Trophoblast cell (in vitro differentiated cells and primary cell): ENCODE measurements at regions not wholly inside any gene's neighbourhood (a gene's known extent, or its start where the extent isn't known, plus 50 kb on each side); places are given as distances from the start of the nearest gene placed in this dataset.

Experiments used
- DNase-seq, 2 donors: peaks; one replicate each; pipeline ENCODE4 v3.0.0-alpha.2; 2016
- H2AFZ ChIP-seq: 2 replicates; pipeline ENCODE4 v1.6.1; 2013; ENCODE audit warnings: low read length, moderate library complexity, mild to moderate bottlenecking; ENCODE audit not compliant: insufficient read depth, poor library complexity
- H2AK5ac ChIP-seq: 2 replicates; pipeline ENCODE4 v1.6.1; 2013; ENCODE audit warnings: mild to moderate bottlenecking, low read length
- H2BK120ac ChIP-seq: 2 replicates; pipeline ENCODE4 v1.6.1; 2013; ENCODE audit warnings: low read length, mild to moderate bottlenecking, moderate library complexity; ENCODE audit not compliant: insufficient read depth, poor library complexity
- H2BK12ac ChIP-seq: 2 replicates; pipeline ENCODE4 v1.6.1; 2013; ENCODE audit warnings: mild to moderate bottlenecking, low read length, moderate library complexity
- H2BK5ac ChIP-seq: 2 replicates; pipeline ENCODE4 v1.6.1; 2013; ENCODE audit warnings: low read length, low read depth, moderate library complexity, mild to moderate bottlenecking; ENCODE audit not compliant: poor library complexity
- H3K14ac ChIP-seq: 2 replicates; pipeline ENCODE4 v1.6.1; 2013; ENCODE audit warnings: mild to moderate bottlenecking, low read length
- H3K18ac ChIP-seq: 2 replicates; pipeline ENCODE4 v1.6.1; 2013; ENCODE audit warnings: mild to moderate bottlenecking, low read length
- H3K23ac ChIP-seq: 2 replicates; pipeline ENCODE4 v1.6.1; 2013; ENCODE audit warnings: low read length
- H3K27ac ChIP-seq: 2 replicates; pipeline ENCODE4 v1.5.1; 2013; ENCODE audit warnings: low read depth, mild to moderate bottlenecking, inconsistent platforms, low read length, moderate library complexity
- H3K27me3 ChIP-seq: 2 replicates; pipeline ENCODE4 v1.6.1; 2013; ENCODE audit warnings: inconsistent platforms, mild to moderate bottlenecking, low read length, moderate library complexity; ENCODE audit not compliant: insufficient read depth
- H3K36me3 ChIP-seq, 2 experiments: 1 replicate in 1 of 2; 2 replicates in 1 of 2; pipeline ENCODE4 v1.6.1; 2013; ENCODE audit warnings: low read length in 2 of 2, mild to moderate bottlenecking in 2 of 2, moderate library complexity in 1 of 2; ENCODE audit not compliant: insufficient read depth in 2 of 2, control insufficient read depth in 1 of 2
- H3K4ac ChIP-seq: 2 replicates; pipeline ENCODE4 v1.6.1; 2013; ENCODE audit warnings: low read depth, mild to moderate bottlenecking, low read length, moderate library complexity
- H3K4me1 ChIP-seq, 2 experiments: 1 replicate in 1 of 2; 2 replicates in 1 of 2; pipeline ENCODE4 v1.6.1; 2013; ENCODE audit warnings: low read length in 2 of 2, mild to moderate bottlenecking in 2 of 2, moderate library complexity in 1 of 2; ENCODE audit not compliant: insufficient read depth in 2 of 2, control insufficient read depth in 1 of 2
- H3K4me2 ChIP-seq: 2 replicates; pipeline ENCODE4 v1.6.1; 2013; ENCODE audit warnings: inconsistent platforms, mild to moderate bottlenecking, low read length, moderate library complexity
- H3K4me3 ChIP-seq: 2 replicates; pipeline ENCODE4 v1.5.1; 2013; ENCODE audit warnings: mild to moderate bottlenecking, low read depth, low read length, inconsistent platforms
- H3K79me1 ChIP-seq: one replicate; pipeline ENCODE4 v1.6.1; 2013; ENCODE audit warnings: low read length
- H3K79me2 ChIP-seq: 2 replicates; pipeline ENCODE4 v1.6.1; 2013; ENCODE audit warnings: low read length, mild to moderate bottlenecking; ENCODE audit not compliant: control insufficient read depth, insufficient read depth, poor library complexity
- H3K9ac ChIP-seq: 2 replicates; pipeline ENCODE4 v1.6.1; 2013; ENCODE audit warnings: mild to moderate bottlenecking, low read length
- H3K9me3 ChIP-seq: 2 replicates; pipeline ENCODE4 v1.6.1; 2013; ENCODE audit warnings: low read depth, mild to moderate bottlenecking, control low read depth, inconsistent platforms, low read length; ENCODE audit not compliant: insufficient read depth
- H4K12ac ChIP-seq: 2 replicates; pipeline ENCODE4 v1.6.1; 2013; ENCODE audit warnings: low read depth, mild to moderate bottlenecking, low read length, moderate library complexity
- H4K8ac ChIP-seq: 2 replicates; pipeline ENCODE4 v1.6.1; 2013; ENCODE audit warnings: low read depth, mild to moderate bottlenecking, low read length, moderate library complexity
- H4K91ac ChIP-seq: one replicate; pipeline ENCODE4 v1.6.1; 2013; ENCODE audit warnings: low read depth, mild to moderate bottlenecking, low read length, moderate library complexity
- WGBS: extraction: QIAGEN DNeasy Blood & Tissue Kit; methylation state at CpG from one replicate; pipeline ENCODE4 v1.1.7; 2013; ENCODE audit warnings: missing lambda C conversion rate; ENCODE audit not compliant: insufficient read length, insufficient coverage; ENCODE audit errors: extremely low coverage; 5-methylcytosine and 5-hydroxymethylcytosine counted together

GRCh38 chr13:105412171-105412570 lies 1123.3 kb downstream of the EFNB2 start:
- Histone ChIP-seq H3K18ac (no peak overlapping the region), H3K4me1 (no peaks in the 10 kb centered on the region), H3K27ac (no peak overlapping the region), H3K9ac (no peak overlapping the region), H3K27me3 (no peaks in the 10 kb centered on the region), H3K79me2 (no peaks in the 10 kb centered on the region), H3K23ac (no peak overlapping the region), H3K9me3 (no peaks in the 10 kb centered on the region), H3K4ac (no peak overlapping the region), H3K79me1 (no peaks in the 10 kb centered on the region), H4K12ac (no peak overlapping the region), H3K36me3 (no peaks in the 10 kb centered on the region), H4K91ac (no peak overlapping the region), H2BK12ac (no peak overlapping the region), H2BK120ac (no peak overlapping the region), H4K8ac (no peak overlapping the region), H2AK5ac (no peak overlapping the region), H2BK5ac (no peak overlapping the region), H3K4me2 (no peak overlapping the region), H3K4me3 (no peak overlapping the region), H3K14ac (no peak overlapping the region), H2AFZ (no peak overlapping the region)
- DNase-seq = peak; percentile 21 to 79
- WGBS = no CpG with 5 or more reads among the region's 3 CpGs

GRCh38 chr13:105410602-105411001 lies 1124.9 kb downstream of the EFNB2 start:
- no peak overlapping the region for H2BK120ac ChIP-seq
- H2BK12ac ChIP-seq = no peak overlapping the region
- H3K4me2 ChIP-seq = no peak overlapping the region
- H3K36me3 ChIP-seq = no peaks in the 10 kb centered on the region
- no peaks in the 10 kb centered on the region for H3K9me3 ChIP-seq
- no peaks in the 10 kb centered on the region for H3K4me1 ChIP-seq
- H3K27ac ChIP-seq = no peak overlapping the region
- H4K12ac ChIP-seq = no peak overlapping the region
- no peak overlapping the region for H2AFZ ChIP-seq
- no peak overlapping the region for H4K8ac ChIP-seq
- no peak overlapping the region for H3K9ac ChIP-seq
- DNase-seq = peak; percentile 60 to 88
- no peak overlapping the region for H4K91ac ChIP-seq
- H3K79me2 ChIP-seq = no peaks in the 10 kb centered on the region
- H3K27me3 ChIP-seq = no peaks in the 10 kb centered on the region
- H3K23ac ChIP-seq = no peak overlapping the region
- no peak overlapping the region for H2AK5ac ChIP-seq
- no peaks in the 10 kb centered on the region for H3K79me1 ChIP-seq
- no peak overlapping the region for H2BK5ac ChIP-seq
- no peak overlapping the region for H3K14ac ChIP-seq
- H3K4ac ChIP-seq = no peak overlapping the region
- no peak overlapping the region for H3K18ac ChIP-seq
- no peak overlapping the region for H3K4me3 ChIP-seq
- WGBS = no CpG with 5 or more reads among the region's 11 CpGs

- Histone ChIP-seq H3K9ac (no peak overlapping the region), H2BK12ac (no peak overlapping the region), H2BK5ac (no peak overlapping the region), H3K4ac (no peak overlapping the region), H3K4me3 (no peak overlapping the region), H3K9me3 (no peaks in the 10 kb centered on the region), H3K14ac (no peak overlapping the region), H3K79me1 (peaks cover 4% of the 10 kb centered on the region), H3K79me2 (no peaks in the 10 kb centered on the region), H4K8ac (no peak overlapping the region), H4K91ac (no peak overlapping the region), H3K4me1 (no peaks in the 10 kb centered on the region), H2BK120ac (no peak overlapping the region), H3K36me3 (no peaks in the 10 kb centered on the region), H3K18ac (no peak overlapping the region), H3K4me2 (no peak overlapping the region), H3K23ac (no peak overlapping the region), H3K27ac (no peak overlapping the region), H4K12ac (no peak overlapping the region), H2AFZ (no peak overlapping the region), H3K27me3 (no peaks in the 10 kb centered on the region), H2AK5ac (no peak overlapping the region)
- WGBS = no CpG with 5 or more reads among the region's 3 CpGs
- no peak for DNase-seq
Measured at GRCh38 chr13:105406551-105406950, 1128.9 kb downstream of the EFNB2 start.

GRCh38 chr13:105403086-105403485 lies 1132.4 kb downstream of the EFNB2 start:
- H3K9ac ChIP-seq = no peak overlapping the region
- H2AFZ ChIP-seq = no peak overlapping the region
- H3K4me3 ChIP-seq = no peak overlapping the region
- no peaks in the 10 kb centered on the region for H3K36me3 ChIP-seq
- peak in 1 of 2 donors; percentile 37 for DNase-seq
- no peak overlapping the region for H3K4ac ChIP-seq
- H2AK5ac ChIP-seq = no peak overlapping the region
- H2BK120ac ChIP-seq = no peak overlapping the region
- no peak overlapping the region for H3K18ac ChIP-seq
- H3K27me3 ChIP-seq = no peaks in the 10 kb centered on the region
- no peak overlapping the region for H2BK5ac ChIP-seq
- no peak overlapping the region for H3K4me2 ChIP-seq
- peaks cover 4% of the 10 kb centered on the region for H3K79me1 ChIP-seq
- no peaks in the 10 kb centered on the region for H3K9me3 ChIP-seq
- H3K4me1 ChIP-seq = no peaks in the 10 kb centered on the region
- H2BK12ac ChIP-seq = no peak overlapping the region
- H3K23ac ChIP-seq = no peak overlapping the region
- H4K12ac ChIP-seq = no peak overlapping the region
- no peak overlapping the region for H4K91ac ChIP-seq
- H3K14ac ChIP-seq = no peak overlapping the region
- no peaks in the 10 kb centered on the region for H3K79me2 ChIP-seq
- peak overlapping the region; percentile 20 for H3K27ac ChIP-seq
- no peak overlapping the region for H4K8ac ChIP-seq
